H9 (cell line): ENCODE measurements at regions not wholly inside any gene's neighbourhood (a gene's known extent, or its start where the extent isn't known, plus 50 kb on each side); places are given as distances from the start of the nearest gene placed in this dataset.

Source experiments
- DNase-seq: peaks from one replicate; pipeline ENCODE4 v3.0.0-alpha.2; 2017
- H2AFZ ChIP-seq: one replicate; pipeline ENCODE4 v1.6.1; 2013; ENCODE audit warnings: mild to moderate bottlenecking, low read length, control low read depth, moderate library complexity
- H2AK5ac ChIP-seq: 2 replicates; pipeline ENCODE4 v1.6.1; 2013; ENCODE audit warnings: low read length, control low read depth, mixed read lengths; ENCODE audit not compliant: insufficient read length
- H2BK120ac ChIP-seq: one replicate; pipeline ENCODE4 v1.6.1; 2013; ENCODE audit warnings: low read depth, mild to moderate bottlenecking, low read length, control low read depth, inconsistent platforms; ENCODE audit not compliant: poor library complexity, severe bottlenecking
- H2BK12ac ChIP-seq: 2 replicates; pipeline ENCODE4 v1.6.1; 2013; ENCODE audit warnings: low read length, control low read depth, mixed read lengths, low read depth; ENCODE audit not compliant: insufficient read length
- H2BK15ac ChIP-seq: 2 replicates; pipeline ENCODE4 v1.6.1; 2013; ENCODE audit warnings: low read depth, low read length, control low read depth
- H2BK20ac ChIP-seq: one replicate; pipeline ENCODE4 v1.6.1; 2013; ENCODE audit warnings: low read depth, mild to moderate bottlenecking, low read length, control low read depth, inconsistent platforms; ENCODE audit not compliant: poor library complexity, severe bottlenecking
- H2BK5ac ChIP-seq: 2 replicates; pipeline ENCODE4 v1.6.1; 2013; ENCODE audit warnings: low read length, control low read depth, mixed read lengths; ENCODE audit not compliant: insufficient read length
- H3K14ac ChIP-seq: 2 replicates; pipeline ENCODE4 v1.6.1; 2013; ENCODE audit warnings: low read length, control low read depth; ENCODE audit not compliant: insufficient read depth
- H3K18ac ChIP-seq: 2 replicates; pipeline ENCODE4 v1.6.1; 2013; ENCODE audit warnings: low read depth, mild to moderate bottlenecking, mixed read lengths, low read length, control low read depth; ENCODE audit not compliant: insufficient read length
- H3K23ac ChIP-seq: 2 replicates; pipeline ENCODE4 v1.6.1; 2013; ENCODE audit warnings: low read length, control low read depth, mixed read lengths, low read depth; ENCODE audit not compliant: insufficient read length
- H3K23me2 ChIP-seq: 2 replicates; pipeline ENCODE4 v1.6.1; 2013; ENCODE audit warnings: low read depth, mild to moderate bottlenecking, mixed read lengths, low read length, control low read depth; ENCODE audit not compliant: insufficient read length, poor library complexity, severe bottlenecking
- H3K27ac ChIP-seq: 2 replicates; pipeline ENCODE4 v1.5.1; 2013; ENCODE audit warnings: low read length, control low read depth, mixed read lengths, low read depth; ENCODE audit not compliant: insufficient read length
- H3K27me3 ChIP-seq: 2 replicates; pipeline ENCODE4 v1.6.1; 2013; ENCODE audit warnings: low read length, control low read depth, inconsistent platforms; ENCODE audit not compliant: insufficient read depth
- H3K4ac ChIP-seq: 2 replicates; pipeline ENCODE4 v1.6.1; 2013; ENCODE audit warnings: low read depth, mild to moderate bottlenecking, control low read depth, inconsistent platforms, low read length, moderate library complexity
- H3K4me1 ChIP-seq: 2 replicates; pipeline ENCODE4 v1.6.1; 2013; ENCODE audit warnings: low read length, control low read depth, inconsistent platforms; ENCODE audit not compliant: insufficient read depth
- H3K4me2 ChIP-seq: 2 replicates; pipeline ENCODE4 v1.6.1; 2013; ENCODE audit warnings: low read length, control low read depth, mixed read lengths; ENCODE audit not compliant: insufficient read length, insufficient read depth
- H3K56ac ChIP-seq: 2 replicates; pipeline ENCODE4 v1.6.1; 2013; ENCODE audit warnings: low read depth, mild to moderate bottlenecking, mixed read lengths, low read length, control low read depth; ENCODE audit not compliant: insufficient read length
- H3K79me1 ChIP-seq: 2 replicates; pipeline ENCODE4 v1.6.1; 2013; ENCODE audit warnings: low read depth, mild to moderate bottlenecking, moderate library complexity, low read length, control low read depth, inconsistent platforms; ENCODE audit not compliant: insufficient read depth, poor library complexity, severe bottlenecking
- H3K79me2 ChIP-seq: 2 replicates; pipeline ENCODE4 v1.6.1; 2013; ENCODE audit warnings: low read length, control low read depth, inconsistent platforms; ENCODE audit not compliant: insufficient read depth
- H3K9ac ChIP-seq: 2 replicates; pipeline ENCODE4 v1.6.1; 2013; ENCODE audit warnings: low read length, control low read depth, mixed read lengths; ENCODE audit not compliant: insufficient read length; ENCODE audit errors: extremely low read depth
- H3K9me3 ChIP-seq: one replicate; pipeline ENCODE4 v1.6.1; 2013; ENCODE audit warnings: low read depth, low read length, inconsistent platforms; ENCODE audit not compliant: control insufficient read depth
- H3T11ph ChIP-seq: one replicate; pipeline ENCODE4 v1.6.1; 2013; ENCODE audit warnings: mild to moderate bottlenecking, low read length, control low read depth, inconsistent platforms
- H4K20me1 ChIP-seq: one replicate; pipeline ENCODE4 v1.6.1; 2013; ENCODE audit not compliant: control insufficient read depth, insufficient read length, insufficient read depth
- H4K5ac ChIP-seq: 2 replicates; pipeline ENCODE4 v1.6.1; 2013; ENCODE audit warnings: low read depth, mild to moderate bottlenecking, mixed read lengths, low read length, control low read depth; ENCODE audit not compliant: insufficient read length
- H4K8ac ChIP-seq: replicated peaks from 2 replicates; pipeline ENCODE4 v1.6.1; 2013; ENCODE audit warnings: low read length, control low read depth, mixed read lengths, low read depth; ENCODE audit not compliant: insufficient read length
- H4K91ac ChIP-seq: 2 replicates; pipeline ENCODE4 v1.6.1; 2013; ENCODE audit warnings: low read depth, mild to moderate bottlenecking, moderate library complexity, mixed read lengths, low read length, control low read depth; ENCODE audit not compliant: insufficient read length
- H3K27ac Mint-ChIP-seq, 3 experiments: 2 replicates in 2 of 3; 3 replicates in 1 of 3; pipeline ENCODE4 v1.8.0; 2020 to 2021; ENCODE audit warnings: mixed read lengths in 3 of 3, mild to moderate bottlenecking in 1 of 3, moderate library complexity in 1 of 3
- H3K27me3 Mint-ChIP-seq: 2 replicates; pipeline ENCODE4 v1.8.0; 2021; ENCODE audit warnings: low read depth, mild to moderate bottlenecking, moderate library complexity, mixed read lengths
- H3K36me3 Mint-ChIP-seq, 3 experiments: 2 replicates in 2 of 3; 3 replicates in 1 of 3; pipeline ENCODE4 v1.8.0; 2020 to 2021; ENCODE audit warnings: low read depth in 3 of 3, mixed read lengths in 3 of 3; ENCODE audit not compliant: insufficient read depth in 1 of 3
- H3K4me1 Mint-ChIP-seq, 2 experiments: 2 replicates each; pipeline ENCODE4 v1.8.0; 2020; ENCODE audit warnings: mixed read lengths in 2 of 2
- H3K4me3 Mint-ChIP-seq, 2 experiments: 2 replicates in 1 of 2; 3 replicates in 1 of 2; pipeline ENCODE4 v1.8.0; 2020 to 2021; ENCODE audit warnings: mild to moderate bottlenecking in 2 of 2, mixed read lengths in 2 of 2, moderate library complexity in 1 of 2
- H3K9me3 Mint-ChIP-seq, 2 experiments: 2 replicates in 1 of 2; 3 replicates in 1 of 2; pipeline ENCODE4 v1.8.0; 2020; ENCODE audit warnings: mild to moderate bottlenecking in 2 of 2, mixed read lengths in 2 of 2, moderate library complexity in 1 of 2
- CTCF ChIP-seq: fragments of 200-600 bp; sonication (generic); conservative IDR thresholded peaks from 3 replicates; pipeline ENCODE4 v1.8.0; 2021; ENCODE audit warnings: antibody characterized with exemption, mild to moderate bottlenecking
- WGBS: extraction: QIAGEN DNeasy Blood & Tissue Kit; methylation state at CpG from one replicate; pipeline ENCODE4 v1.1.7; 2013; ENCODE audit warnings: missing lambda C conversion rate, low lambda C conversion rate, mixed read lengths; ENCODE audit not compliant: insufficient read length; ENCODE audit errors: extremely low coverage; 5-methylcytosine and 5-hydroxymethylcytosine counted together

- Histone ChIP-seq H3K9ac (no peak overlapping the region), H3K27ac (no peak overlapping the region)
- no peak for TF ChIP-seq CTCF
Observed at GRCh38 chr6:47141963-47142362, 99.8 kb upstream of the ADGRF1 start.

More at GRCh38 chr6:47141963-47142362, 99.8 kb upstream of the ADGRF1 start:
- Histone ChIP-seq H3K18ac (no peak overlapping the region), H2BK20ac (no peak overlapping the region), H4K91ac (no peak overlapping the region), H2BK12ac (no peak overlapping the region), H3K23me2 (no peaks in the 10 kb centered on the region), H2AFZ (no peak overlapping the region), H2BK5ac (no peak overlapping the region), H3K79me1 (no peaks in the 10 kb centered on the region), H3K4me1 (peaks cover 17% of the 10 kb centered on the region), H3K9me3 (no peaks in the 10 kb centered on the region), H4K5ac (no peak overlapping the region), H3K4me2 (no peak overlapping the region), H3K23ac (no peak overlapping the region), H3K56ac (no peak overlapping the region), H2BK15ac (no peak overlapping the region), H3K79me2 (no peaks in the 10 kb centered on the region), H2BK120ac (no peak overlapping the region), H3K27me3 (no peaks in the 10 kb centered on the region), H2AK5ac (no peak overlapping the region), H3K14ac (no peak overlapping the region), H4K8ac (no peak overlapping the region), H3K4ac (no peak overlapping the region), H4K20me1 (no peaks in the 10 kb centered on the region), H3T11ph (no peak overlapping the region)
- no peak for DNase-seq
- Mint-ChIP-seq H3K27ac (no peak overlapping the region), H3K9me3 (peaks cover 0 to 4% of the 10 kb centered on the region in 2 experiments; a peak in 2 of 5 replicates), H3K36me3 (peaks cover 0 to 4% (median 0%) of the 10 kb centered on the region in 3 experiments; a peak in 1 of 7 replicates), H3K4me3 (no peak overlapping the region), H3K27me3 (no peaks in the 10 kb centered on the region), H3K4me1 (peaks cover 51 to 54% of the 10 kb centered on the region in 2 experiments)
- no CpG with 5 or more reads among the region's 2 CpGs for WGBS
